H9 (cell line): ENCODE measurements at regions not wholly inside any gene's neighbourhood (a gene's known extent, or its start where the extent isn't known, plus 50 kb on each side); places are given as distances from the start of the nearest gene placed in this dataset.
A peak's percentile ranks its signal among the peaks of the same experiment; 100 is the strongest.

Experiments used
- DNase-seq: peaks from one replicate; pipeline ENCODE4 v3.0.0-alpha.2; 2017
- H2AFZ ChIP-seq: one replicate; pipeline ENCODE4 v1.6.1; 2013; ENCODE audit warnings: mild to moderate bottlenecking, low read length, control low read depth, moderate library complexity
- H2AK5ac ChIP-seq: 2 replicates; pipeline ENCODE4 v1.6.1; 2013; ENCODE audit warnings: low read length, control low read depth, mixed read lengths; ENCODE audit not compliant: insufficient read length
- H2BK120ac ChIP-seq: one replicate; pipeline ENCODE4 v1.6.1; 2013; ENCODE audit warnings: low read depth, mild to moderate bottlenecking, low read length, control low read depth, inconsistent platforms; ENCODE audit not compliant: poor library complexity, severe bottlenecking
- H2BK12ac ChIP-seq: 2 replicates; pipeline ENCODE4 v1.6.1; 2013; ENCODE audit warnings: low read length, control low read depth, mixed read lengths, low read depth; ENCODE audit not compliant: insufficient read length
- H2BK15ac ChIP-seq: 2 replicates; pipeline ENCODE4 v1.6.1; 2013; ENCODE audit warnings: low read depth, low read length, control low read depth
- H2BK20ac ChIP-seq: one replicate; pipeline ENCODE4 v1.6.1; 2013; ENCODE audit warnings: low read depth, mild to moderate bottlenecking, low read length, control low read depth, inconsistent platforms; ENCODE audit not compliant: poor library complexity, severe bottlenecking
- H2BK5ac ChIP-seq: 2 replicates; pipeline ENCODE4 v1.6.1; 2013; ENCODE audit warnings: low read length, control low read depth, mixed read lengths; ENCODE audit not compliant: insufficient read length
- H3K14ac ChIP-seq: 2 replicates; pipeline ENCODE4 v1.6.1; 2013; ENCODE audit warnings: low read length, control low read depth; ENCODE audit not compliant: insufficient read depth
- H3K18ac ChIP-seq: 2 replicates; pipeline ENCODE4 v1.6.1; 2013; ENCODE audit warnings: low read depth, mild to moderate bottlenecking, mixed read lengths, low read length, control low read depth; ENCODE audit not compliant: insufficient read length
- H3K23ac ChIP-seq: 2 replicates; pipeline ENCODE4 v1.6.1; 2013; ENCODE audit warnings: low read length, control low read depth, mixed read lengths, low read depth; ENCODE audit not compliant: insufficient read length
- H3K23me2 ChIP-seq: 2 replicates; pipeline ENCODE4 v1.6.1; 2013; ENCODE audit warnings: low read depth, mild to moderate bottlenecking, mixed read lengths, low read length, control low read depth; ENCODE audit not compliant: insufficient read length, poor library complexity, severe bottlenecking
- H3K27ac ChIP-seq: 2 replicates; pipeline ENCODE4 v1.5.1; 2013; ENCODE audit warnings: low read length, control low read depth, mixed read lengths, low read depth; ENCODE audit not compliant: insufficient read length
- H3K27me3 ChIP-seq: 2 replicates; pipeline ENCODE4 v1.6.1; 2013; ENCODE audit warnings: low read length, control low read depth, inconsistent platforms; ENCODE audit not compliant: insufficient read depth
- H3K4ac ChIP-seq: 2 replicates; pipeline ENCODE4 v1.6.1; 2013; ENCODE audit warnings: low read depth, mild to moderate bottlenecking, control low read depth, inconsistent platforms, low read length, moderate library complexity
- H3K4me1 ChIP-seq: 2 replicates; pipeline ENCODE4 v1.6.1; 2013; ENCODE audit warnings: low read length, control low read depth, inconsistent platforms; ENCODE audit not compliant: insufficient read depth
- H3K4me2 ChIP-seq: 2 replicates; pipeline ENCODE4 v1.6.1; 2013; ENCODE audit warnings: low read length, control low read depth, mixed read lengths; ENCODE audit not compliant: insufficient read length, insufficient read depth
- H3K56ac ChIP-seq: 2 replicates; pipeline ENCODE4 v1.6.1; 2013; ENCODE audit warnings: low read depth, mild to moderate bottlenecking, mixed read lengths, low read length, control low read depth; ENCODE audit not compliant: insufficient read length
- H3K79me1 ChIP-seq: 2 replicates; pipeline ENCODE4 v1.6.1; 2013; ENCODE audit warnings: low read depth, mild to moderate bottlenecking, moderate library complexity, low read length, control low read depth, inconsistent platforms; ENCODE audit not compliant: insufficient read depth, poor library complexity, severe bottlenecking
- H3K79me2 ChIP-seq: 2 replicates; pipeline ENCODE4 v1.6.1; 2013; ENCODE audit warnings: low read length, control low read depth, inconsistent platforms; ENCODE audit not compliant: insufficient read depth
- H3K9ac ChIP-seq: 2 replicates; pipeline ENCODE4 v1.6.1; 2013; ENCODE audit warnings: low read length, control low read depth, mixed read lengths; ENCODE audit not compliant: insufficient read length; ENCODE audit errors: extremely low read depth
- H3K9me3 ChIP-seq: one replicate; pipeline ENCODE4 v1.6.1; 2013; ENCODE audit warnings: low read depth, low read length, inconsistent platforms; ENCODE audit not compliant: control insufficient read depth
- H3T11ph ChIP-seq: one replicate; pipeline ENCODE4 v1.6.1; 2013; ENCODE audit warnings: mild to moderate bottlenecking, low read length, control low read depth, inconsistent platforms
- H4K20me1 ChIP-seq: one replicate; pipeline ENCODE4 v1.6.1; 2013; ENCODE audit not compliant: control insufficient read depth, insufficient read length, insufficient read depth
- H4K5ac ChIP-seq: 2 replicates; pipeline ENCODE4 v1.6.1; 2013; ENCODE audit warnings: low read depth, mild to moderate bottlenecking, mixed read lengths, low read length, control low read depth; ENCODE audit not compliant: insufficient read length
- H4K8ac ChIP-seq: replicated peaks from 2 replicates; pipeline ENCODE4 v1.6.1; 2013; ENCODE audit warnings: low read length, control low read depth, mixed read lengths, low read depth; ENCODE audit not compliant: insufficient read length
- H4K91ac ChIP-seq: 2 replicates; pipeline ENCODE4 v1.6.1; 2013; ENCODE audit warnings: low read depth, mild to moderate bottlenecking, moderate library complexity, mixed read lengths, low read length, control low read depth; ENCODE audit not compliant: insufficient read length
- H3K27ac Mint-ChIP-seq, 3 experiments: 2 replicates in 2 of 3; 3 replicates in 1 of 3; pipeline ENCODE4 v1.8.0; 2020 to 2021; ENCODE audit warnings: mixed read lengths in 3 of 3, mild to moderate bottlenecking in 1 of 3, moderate library complexity in 1 of 3
- H3K27me3 Mint-ChIP-seq: 2 replicates; pipeline ENCODE4 v1.8.0; 2021; ENCODE audit warnings: low read depth, mild to moderate bottlenecking, moderate library complexity, mixed read lengths
- H3K36me3 Mint-ChIP-seq, 3 experiments: 2 replicates in 2 of 3; 3 replicates in 1 of 3; pipeline ENCODE4 v1.8.0; 2020 to 2021; ENCODE audit warnings: low read depth in 3 of 3, mixed read lengths in 3 of 3; ENCODE audit not compliant: insufficient read depth in 1 of 3
- H3K4me1 Mint-ChIP-seq, 2 experiments: 2 replicates each; pipeline ENCODE4 v1.8.0; 2020; ENCODE audit warnings: mixed read lengths in 2 of 2
- H3K4me3 Mint-ChIP-seq, 2 experiments: 2 replicates in 1 of 2; 3 replicates in 1 of 2; pipeline ENCODE4 v1.8.0; 2020 to 2021; ENCODE audit warnings: mild to moderate bottlenecking in 2 of 2, mixed read lengths in 2 of 2, moderate library complexity in 1 of 2
- H3K9me3 Mint-ChIP-seq, 2 experiments: 2 replicates in 1 of 2; 3 replicates in 1 of 2; pipeline ENCODE4 v1.8.0; 2020; ENCODE audit warnings: mild to moderate bottlenecking in 2 of 2, mixed read lengths in 2 of 2, moderate library complexity in 1 of 2
- CTCF ChIP-seq: fragments of 200-600 bp; sonication (generic); conservative IDR thresholded peaks from 3 replicates; pipeline ENCODE4 v1.8.0; 2021; ENCODE audit warnings: antibody characterized with exemption, mild to moderate bottlenecking
- WGBS: extraction: QIAGEN DNeasy Blood & Tissue Kit; methylation state at CpG from one replicate; pipeline ENCODE4 v1.1.7; 2013; ENCODE audit warnings: missing lambda C conversion rate, low lambda C conversion rate, mixed read lengths; ENCODE audit not compliant: insufficient read length; ENCODE audit errors: extremely low coverage; 5-methylcytosine and 5-hydroxymethylcytosine counted together

GRCh38 chrX:33908898-33909297 is 223.2 kb downstream of the FAM47A start:
- no peak overlapping the region for H3K4ac ChIP-seq
- no peak overlapping the region for H4K8ac ChIP-seq
- no peak overlapping the region for H3T11ph ChIP-seq
- no peaks in the 10 kb centered on the region for H3K23me2 ChIP-seq
- no peaks in the 10 kb centered on the region for H3K79me2 ChIP-seq
- Mint-ChIP-seq H3K4me1 (peaks cover 53 to 59% of the 10 kb centered on the region in 2 experiments), H3K4me3 (no peak overlapping the region; a peak in 1 of 5 replicates), H3K27me3 (peaks cover 14% of the 10 kb centered on the region), H3K36me3 (peaks cover 7 to 16% (median 10%) of the 10 kb centered on the region in 3 experiments), H3K9me3 (peaks cover 24 to 59% of the 10 kb centered on the region in 2 experiments), H3K27ac (peak overlapping the region in 1 of 3 experiments; percentile 50; a peak in 2 of 7 replicates)
- H2BK120ac ChIP-seq, result no peak overlapping the region
- H2AK5ac ChIP-seq, result no peak overlapping the region
- no peak overlapping the region for H2BK5ac ChIP-seq
- no peak for TF ChIP-seq CTCF
- no peak overlapping the region for H3K18ac ChIP-seq
- H3K9ac ChIP-seq, result no peak overlapping the region
- no CpG with 5 or more reads among the region's 5 CpGs for WGBS
- H2BK20ac ChIP-seq, result no peak overlapping the region
- no peak overlapping the region for H3K27ac ChIP-seq
- H3K4me2 ChIP-seq, result no peak overlapping the region
- H4K91ac ChIP-seq, result no peak overlapping the region
- no peaks in the 10 kb centered on the region for H3K27me3 ChIP-seq
- no peak overlapping the region for H3K23ac ChIP-seq
- H3K79me1 ChIP-seq, result no peaks in the 10 kb centered on the region
- no peaks in the 10 kb centered on the region for H4K20me1 ChIP-seq
- no peak for DNase-seq
- no peaks in the 10 kb centered on the region; the same call in 1 of the 2 replicates for H3K4me1 ChIP-seq
- no peak overlapping the region for H4K5ac ChIP-seq
- H2BK12ac ChIP-seq, result no peak overlapping the region
- H3K9me3 ChIP-seq, result no peaks in the 10 kb centered on the region
- no peak overlapping the region for H3K14ac ChIP-seq
- no peak overlapping the region for H2AFZ ChIP-seq
- no peak overlapping the region for H2BK15ac ChIP-seq
- no peak overlapping the region for H3K56ac ChIP-seq
